ENCODE measurements at regions not wholly inside any gene's neighbourhood (a gene's known extent, or its start where the extent isn't known, plus 50 kb on each side); places are given as distances from the start of the nearest gene placed in this dataset.

DNA sequence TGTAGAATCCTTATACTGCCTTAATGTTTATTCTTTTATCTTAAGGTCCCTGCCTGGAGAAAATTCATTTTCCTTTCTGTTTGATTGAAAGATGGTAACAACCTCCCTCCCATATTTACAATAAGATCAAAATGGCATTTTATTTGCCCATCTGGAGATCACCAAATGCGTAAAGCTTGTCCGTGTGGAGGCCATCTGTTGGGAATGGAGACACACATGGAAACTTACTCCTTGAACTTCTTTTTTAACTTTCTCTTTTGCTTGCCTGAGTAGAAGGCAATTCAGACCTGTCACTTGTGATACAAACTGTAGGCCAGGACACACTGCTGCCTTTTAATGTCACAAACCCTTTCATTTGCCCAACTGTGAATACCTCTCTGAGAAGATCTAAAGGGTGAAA lies 144.8 kb upstream of the CEP162 start:
- TF ChIP-seq, protein P1, sequence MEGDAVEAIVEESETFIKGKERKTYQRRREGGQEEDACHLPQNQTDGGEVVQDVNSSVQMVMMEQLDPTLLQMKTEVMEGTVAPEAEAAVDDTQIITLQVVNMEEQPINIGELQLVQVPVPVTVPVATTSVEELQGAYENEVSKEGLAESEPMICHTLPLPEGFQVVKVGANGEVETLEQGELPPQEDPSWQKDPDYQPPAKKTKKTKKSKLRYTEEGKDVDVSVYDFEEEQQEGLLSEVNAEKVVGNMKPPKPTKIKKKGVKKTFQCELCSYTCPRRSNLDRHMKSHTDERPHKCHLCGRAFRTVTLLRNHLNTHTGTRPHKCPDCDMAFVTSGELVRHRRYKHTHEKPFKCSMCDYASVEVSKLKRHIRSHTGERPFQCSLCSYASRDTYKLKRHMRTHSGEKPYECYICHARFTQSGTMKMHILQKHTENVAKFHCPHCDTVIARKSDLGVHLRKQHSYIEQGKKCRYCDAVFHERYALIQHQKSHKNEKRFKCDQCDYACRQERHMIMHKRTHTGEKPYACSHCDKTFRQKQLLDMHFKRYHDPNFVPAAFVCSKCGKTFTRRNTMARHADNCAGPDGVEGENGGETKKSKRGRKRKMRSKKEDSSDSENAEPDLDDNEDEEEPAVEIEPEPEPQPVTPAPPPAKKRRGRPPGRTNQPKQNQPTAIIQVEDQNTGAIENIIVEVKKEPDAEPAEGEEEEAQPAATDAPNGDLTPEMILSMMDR (IDR thresholded peaks at IDR 0.05; ENCODE audit: low read depth, low read length, missing input control) = no peak
- TF ChIP-seq TAF1 (conservative IDR thresholded peaks at IDR 0.05) = no peak
- TF ChIP-seq, protein P2, sequence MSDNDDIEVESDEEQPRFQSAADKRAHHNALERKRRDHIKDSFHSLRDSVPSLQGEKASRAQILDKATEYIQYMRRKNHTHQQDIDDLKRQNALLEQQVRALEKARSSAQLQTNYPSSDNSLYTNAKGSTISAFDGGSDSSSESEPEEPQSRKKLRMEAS (IDR thresholded peaks at IDR 0.05) = no peak
- TF ChIP-seq SP1 (IDR thresholded peaks at IDR 0.05) = no peak
- no peak for TF ChIP-seq EGR1 (IDR thresholded peaks at IDR 0.05; ENCODE audit: low read depth in 2 of 2)
- TF ChIP-seq RXRA (IDR thresholded peaks at IDR 0.05) = no peak
- TF ChIP-seq REST (IDR thresholded peaks at IDR 0.05) = no peak

Measured in liver (tissue), 3 donors.